Epithelial cell of prostate (primary cell): ENCODE measurements at regions not wholly inside any gene's neighbourhood (a gene's known extent, or its start where the extent isn't known, plus 50 kb on each side); places are given as distances from the start of the nearest gene placed in this dataset.
"Not testable (repeated sequence)": the region's sequence is repeated elsewhere in the genome, so short reads cannot be mapped to it uniquely, and the experiment has no call there.

Experiments
- DNase-seq: peaks from one replicate; pipeline ENCODE4 v3.0.0-alpha.2; 2011; ENCODE audit warnings: low read depth, low spot score
- H3K27ac ChIP-seq: fragments of 450-650 bp; 2 replicates; pipeline ENCODE4 v1.5.1; 2017; ENCODE audit warnings: mild to moderate bottlenecking

DNA sequence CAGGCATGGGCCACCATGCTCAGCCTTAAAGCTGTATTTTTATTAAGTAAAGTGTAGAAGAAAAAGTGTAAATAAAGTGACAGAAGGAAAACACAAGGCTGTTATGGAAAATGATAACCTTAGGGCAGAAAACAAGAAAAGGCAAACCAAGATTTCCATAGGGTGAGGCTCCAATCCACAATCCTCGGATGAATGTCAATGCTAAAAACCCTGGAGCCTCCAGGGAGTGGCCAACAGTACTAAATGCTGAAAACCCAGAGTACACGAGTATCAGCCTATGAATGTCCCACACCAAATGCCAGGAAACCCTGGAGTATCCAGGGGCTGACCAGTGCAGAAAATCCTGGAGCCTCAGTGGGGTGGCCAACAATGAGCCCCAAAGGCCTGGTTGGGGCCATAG lies 292.6 kb downstream of the RPIA start:
- H3K27ac ChIP-seq, DNase-seq: not testable (repeated sequence)

DNA sequence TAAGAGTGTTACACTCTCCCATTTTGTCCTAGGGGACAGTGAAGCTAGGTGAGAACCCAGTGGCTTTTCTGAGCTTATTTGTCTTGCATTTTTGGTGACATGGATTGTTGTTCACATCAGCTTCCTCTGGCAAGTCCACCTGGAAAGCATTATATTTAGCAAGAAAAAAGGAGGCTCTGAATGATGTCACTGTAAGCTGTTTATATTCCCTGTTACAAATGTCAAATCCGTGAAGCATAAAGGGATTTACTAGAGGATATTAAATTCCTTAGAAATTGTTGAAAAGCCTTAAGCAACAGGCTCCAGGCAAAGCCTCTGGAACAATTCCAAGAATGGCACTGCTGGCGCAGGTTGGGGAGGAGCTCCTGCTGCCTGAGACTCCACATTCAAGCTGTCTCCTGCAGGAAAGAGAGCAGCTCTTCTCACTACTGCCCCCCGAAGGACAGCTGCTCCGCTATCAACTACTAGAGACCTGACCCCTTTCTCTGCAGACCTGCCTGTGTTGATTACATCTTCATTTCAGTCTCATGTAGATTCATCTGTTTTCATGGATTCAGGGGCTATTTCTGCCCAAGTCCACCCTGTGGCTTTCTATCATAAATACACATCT lies 295.4 kb downstream of the RPIA start:
- H3K27ac ChIP-seq, DNase-seq: not testable (repeated sequence)

DNA sequence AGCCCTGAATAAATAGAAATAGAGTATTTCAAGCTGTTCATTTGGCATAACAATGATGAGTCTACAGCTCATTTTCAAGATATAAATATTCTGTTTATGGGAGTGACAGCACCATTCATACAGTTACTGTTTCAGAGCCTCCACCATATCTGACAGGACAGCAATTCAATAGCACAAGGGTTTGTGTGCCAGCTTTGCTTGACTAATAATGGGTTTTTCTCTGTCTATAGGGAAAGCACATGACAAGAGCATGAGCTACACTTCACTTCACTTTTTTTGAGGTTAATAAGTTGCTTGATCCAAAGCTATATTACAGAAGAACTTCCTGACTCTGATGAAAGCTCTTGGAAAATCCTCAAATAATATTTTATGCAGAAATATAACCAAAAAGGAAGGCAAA lies 297.1 kb downstream of the RPIA start:
- DNase-seq, H3K27ac ChIP-seq: not testable (repeated sequence)

DNA sequence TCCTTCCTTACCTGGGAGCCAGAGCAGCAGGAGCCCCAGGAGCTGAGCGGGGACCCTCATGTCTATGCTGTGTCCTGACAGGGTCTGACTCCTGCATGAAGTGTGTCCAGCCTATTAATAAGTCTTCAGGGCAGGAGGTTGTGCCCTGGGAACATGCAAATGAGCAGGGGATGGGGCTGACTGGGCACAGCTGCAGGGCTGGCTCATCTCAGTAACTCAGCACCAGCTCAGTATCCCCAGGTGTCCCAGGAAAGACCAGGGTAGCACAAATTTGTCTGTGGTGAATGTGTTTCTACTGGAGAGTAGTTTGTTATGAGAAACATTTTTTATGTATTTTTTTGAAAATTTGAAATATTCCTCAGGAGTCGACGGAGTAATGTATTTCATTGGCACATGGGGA lies 301.3 kb downstream of the RPIA start:
- not testable (repeated sequence) for DNase-seq, H3K27ac ChIP-seq

DNA sequence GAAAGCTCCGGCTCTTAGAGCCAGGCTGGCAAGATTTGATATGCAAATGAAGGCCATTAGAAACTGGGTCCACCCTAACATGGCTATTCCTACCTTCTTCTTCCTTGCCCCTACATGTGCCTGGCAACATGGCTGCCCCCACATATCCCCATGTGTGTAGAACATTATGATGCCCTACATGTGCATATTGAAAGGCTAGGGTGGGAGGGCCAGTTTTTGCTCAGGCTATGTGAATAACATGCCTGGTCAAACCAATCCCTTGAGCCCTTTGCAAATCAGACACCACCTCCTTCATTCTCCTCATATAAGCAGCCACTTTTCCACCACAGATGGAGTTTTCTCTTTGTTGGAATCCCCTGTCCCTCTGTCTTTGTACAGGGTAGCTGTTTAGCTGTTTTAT lies 303.4 kb downstream of the RPIA start:
- H3K27ac ChIP-seq, DNase-seq: not testable (repeated sequence)

DNA sequence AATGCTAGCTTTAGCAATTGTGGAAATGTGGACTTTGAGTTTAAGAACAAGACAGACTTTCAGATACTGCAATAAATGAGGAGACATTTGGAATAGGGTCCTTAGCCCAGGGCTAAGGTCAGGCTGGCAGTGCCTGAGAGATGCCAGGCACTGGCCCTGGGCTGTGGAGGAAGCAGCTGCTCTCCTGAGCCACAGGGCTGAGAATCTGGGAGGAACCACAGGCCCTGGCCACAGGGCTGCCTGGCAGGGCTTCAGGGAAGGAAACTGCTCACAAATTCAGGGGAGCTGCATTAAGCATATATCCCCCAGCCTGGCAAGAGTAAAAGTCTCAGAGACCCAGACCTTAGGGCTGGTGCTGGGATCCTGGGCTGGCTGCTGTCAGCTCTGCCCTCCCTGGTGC lies 305.1 kb downstream of the RPIA start:
- not testable (repeated sequence) for H3K27ac ChIP-seq, DNase-seq

DNA sequence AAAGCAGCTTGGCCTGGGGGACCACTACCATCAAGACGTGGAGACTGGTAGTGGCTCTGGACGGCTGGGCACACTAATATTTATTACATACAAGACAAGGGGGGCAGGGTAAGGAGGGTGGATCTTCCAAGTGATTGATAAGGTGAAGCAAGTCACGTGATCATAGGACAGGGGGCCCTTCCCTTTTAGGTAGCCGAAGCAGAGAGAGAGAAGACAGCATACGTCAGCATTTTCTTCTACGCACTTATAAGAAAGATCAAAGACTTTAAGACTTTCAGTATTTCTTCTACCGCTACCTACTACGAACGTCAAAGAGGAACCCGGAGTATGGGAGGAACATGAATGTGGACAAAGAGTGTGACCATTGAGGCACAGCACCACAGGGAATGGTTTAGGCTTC lies 307.9 kb downstream of the RPIA start:
- DNase-seq: no peak
- H3K27ac ChIP-seq: no peak overlapping the region

DNA sequence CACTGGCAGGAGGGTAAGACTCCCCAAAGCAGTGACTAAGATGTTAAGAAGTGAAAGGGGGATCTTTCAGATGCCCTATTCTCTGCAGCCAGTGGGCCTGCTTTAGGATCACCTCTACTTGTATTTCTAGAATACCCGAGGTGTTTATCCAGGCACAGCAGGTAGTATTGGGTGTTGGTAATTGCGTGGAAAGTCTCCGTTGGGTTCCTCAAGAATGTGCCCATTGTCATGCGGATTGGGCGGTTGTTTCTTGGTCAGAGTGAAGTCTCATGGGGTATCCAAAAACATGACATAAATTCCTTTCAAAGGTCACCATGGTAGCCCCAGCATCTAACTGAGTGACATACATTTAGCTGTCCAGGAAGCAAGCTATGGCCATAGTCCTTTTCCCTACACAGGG lies 308.8 kb downstream of the RPIA start:
- DNase-seq: no peak
- H3K27ac ChIP-seq: no peak overlapping the region

DNA sequence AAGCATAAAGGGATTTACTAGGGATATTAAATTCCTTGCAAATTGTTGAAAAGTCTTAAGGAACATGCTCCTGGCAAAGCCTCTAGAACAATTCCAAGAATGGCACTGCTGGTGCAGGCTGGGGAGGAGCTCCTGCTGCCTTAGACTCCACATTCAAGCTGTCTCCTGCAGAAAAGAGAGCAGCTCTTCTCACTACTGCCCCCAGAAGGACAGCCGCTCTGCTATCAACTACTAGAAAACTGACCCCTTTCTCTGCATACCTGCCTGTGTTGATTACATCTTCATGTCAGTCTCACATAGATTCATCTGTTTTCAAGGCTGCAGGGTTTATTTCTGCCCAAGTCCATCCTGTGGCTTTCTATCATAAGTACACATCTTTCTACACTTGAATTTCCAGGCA lies 312.8 kb downstream of the RPIA start:
- DNase-seq, H3K27ac ChIP-seq: not testable (repeated sequence)

DNA sequence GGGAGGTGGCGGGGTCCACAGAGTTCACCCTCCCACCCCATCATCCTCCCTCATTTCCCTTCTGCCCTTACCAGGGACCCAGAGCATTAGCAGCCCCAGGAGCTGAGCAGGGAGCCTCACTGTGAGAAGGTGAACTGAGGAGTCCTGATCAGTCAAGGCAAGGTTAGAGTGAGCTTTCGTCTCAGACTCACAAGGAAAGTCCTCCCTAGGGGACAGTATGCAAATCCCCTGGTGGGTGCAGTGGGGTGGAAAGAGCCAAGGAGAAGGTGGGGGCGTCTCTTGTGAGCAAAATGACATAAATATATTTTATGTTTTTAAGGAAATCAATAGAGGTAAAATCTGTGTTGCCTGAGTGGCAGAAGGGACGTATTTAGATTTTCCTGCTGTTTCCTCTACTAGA lies 329.1 kb downstream of the RPIA start:
- not testable (repeated sequence) for DNase-seq, H3K27ac ChIP-seq

DNA sequence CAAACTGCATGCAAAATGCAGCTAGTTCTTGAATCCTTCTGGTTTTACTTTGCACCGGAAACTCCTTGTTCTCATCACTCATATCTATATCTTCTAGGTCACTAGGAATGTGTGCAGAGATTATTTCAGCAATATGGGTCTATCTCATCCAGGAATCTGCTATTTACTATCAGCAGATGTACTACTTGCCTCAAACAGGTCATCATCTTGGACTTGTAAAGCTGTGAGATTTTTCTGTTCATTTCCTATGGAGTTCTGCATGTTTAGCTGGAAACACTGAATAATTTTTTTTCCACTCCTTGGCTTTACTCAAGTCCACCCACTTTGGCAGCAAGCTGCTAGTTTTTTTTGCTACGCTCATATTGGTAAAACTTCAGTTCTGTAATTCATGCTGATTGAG lies 334.8 kb downstream of the RPIA start:
- not testable (repeated sequence) for DNase-seq, H3K27ac ChIP-seq

DNA sequence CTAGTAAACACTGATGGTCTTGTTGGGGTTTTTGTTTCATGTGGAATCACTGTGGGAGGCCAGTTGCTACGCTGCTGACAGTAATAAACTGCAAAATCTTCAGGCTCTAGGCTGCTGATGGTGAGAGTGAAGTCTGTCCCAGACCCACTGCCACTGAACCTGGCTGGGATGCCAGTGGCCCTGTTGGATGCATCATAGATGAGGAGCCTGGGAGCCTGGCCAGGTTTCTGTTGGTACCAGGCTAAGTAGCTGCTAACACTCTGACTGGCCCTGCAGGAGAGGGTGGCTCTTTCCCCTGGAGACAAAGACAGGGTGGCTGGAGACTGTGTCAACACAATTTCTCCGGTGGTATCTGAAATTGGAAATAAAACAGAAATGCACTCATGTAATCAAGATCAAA lies 335.6 kb downstream of the RPIA start:
- not testable (repeated sequence) for DNase-seq, H3K27ac ChIP-seq

DNA sequence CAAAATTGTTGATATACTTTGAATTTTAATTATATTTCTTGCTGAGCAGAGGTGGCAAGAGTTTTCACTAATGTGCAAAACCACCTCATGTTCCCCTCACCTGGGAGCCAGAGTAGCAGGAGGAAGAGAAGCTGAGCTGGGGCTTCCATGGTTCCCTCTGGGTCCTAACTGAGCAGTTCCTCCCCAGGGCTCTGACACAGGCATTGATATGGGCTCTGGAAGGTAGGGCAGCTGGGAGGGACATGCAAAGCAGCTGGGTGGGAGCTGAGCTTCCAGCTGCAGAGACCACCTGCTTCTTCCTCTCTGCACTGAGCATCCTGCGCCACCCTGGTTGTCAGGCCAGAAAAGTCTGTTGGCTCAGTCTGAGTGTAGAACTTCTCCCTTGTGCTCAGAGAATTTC lies 336.1 kb downstream of the RPIA start:
- not testable (repeated sequence) for DNase-seq, H3K27ac ChIP-seq

DNA sequence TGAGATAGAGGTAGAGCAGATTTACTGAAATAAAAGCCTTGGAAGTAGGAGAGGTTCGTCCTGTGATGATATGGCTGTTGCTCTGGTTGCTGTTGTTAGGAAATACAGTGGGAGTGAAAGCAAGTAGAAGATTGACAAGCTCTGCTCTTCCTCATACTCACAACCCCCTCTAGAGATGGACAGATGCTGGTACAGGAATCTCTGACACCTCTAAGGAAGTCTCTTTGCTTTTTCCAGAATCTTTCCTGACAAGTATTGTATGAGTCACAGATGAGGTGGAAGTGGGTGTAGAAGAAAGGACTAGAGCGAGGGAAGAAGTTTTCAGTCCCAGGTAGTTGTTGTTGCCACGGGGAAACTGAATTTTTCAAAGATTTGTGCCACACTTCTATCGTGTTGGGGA lies 337.8 kb downstream of the RPIA start:
- not testable (repeated sequence) for H3K27ac ChIP-seq, DNase-seq

DNA sequence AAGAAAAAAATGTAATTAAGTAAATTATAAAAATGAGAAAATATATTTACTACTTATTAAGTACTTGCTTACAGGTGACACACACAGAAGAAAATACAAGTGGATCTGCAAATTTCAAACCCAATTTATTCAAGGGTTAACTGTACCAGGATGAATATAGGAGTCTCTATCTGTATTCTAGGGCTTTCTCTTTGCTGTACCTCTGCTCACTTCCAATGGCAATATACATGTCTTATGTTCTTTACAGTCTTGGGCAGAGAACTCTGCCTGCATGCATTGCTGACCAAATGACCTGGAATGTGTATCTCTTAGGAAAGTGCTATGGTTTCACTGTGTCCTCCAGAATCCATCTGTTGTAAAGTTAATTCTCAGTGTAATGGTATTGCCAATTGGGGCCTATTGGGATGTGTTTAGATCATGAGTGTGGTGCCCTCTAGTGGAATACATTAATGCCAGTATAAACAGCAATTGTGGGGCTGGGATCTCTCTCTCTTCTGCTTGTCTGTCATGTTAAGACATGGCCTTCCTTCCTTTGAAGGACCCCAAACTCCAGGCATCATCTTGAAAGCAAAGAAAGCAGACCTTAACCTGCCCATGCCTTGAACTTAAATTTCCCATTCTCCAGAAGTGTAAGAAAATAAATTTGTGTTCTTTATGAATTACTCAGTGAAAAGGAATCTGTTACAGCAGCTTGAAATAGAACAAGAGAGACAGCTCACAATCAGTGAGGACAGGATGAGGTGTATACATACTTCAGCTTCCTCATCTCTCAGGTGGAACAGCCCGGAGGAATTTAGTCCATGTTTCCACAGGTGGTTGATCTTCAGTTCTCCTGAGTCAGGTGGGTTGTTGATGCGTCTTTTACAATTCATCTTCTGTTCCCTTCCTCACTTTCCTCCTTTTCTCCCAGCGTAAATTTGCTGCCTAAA lies 356.9 kb downstream of the RPIA start:
- DNase-seq, H3K27ac ChIP-seq: not testable (repeated sequence)

DNA sequence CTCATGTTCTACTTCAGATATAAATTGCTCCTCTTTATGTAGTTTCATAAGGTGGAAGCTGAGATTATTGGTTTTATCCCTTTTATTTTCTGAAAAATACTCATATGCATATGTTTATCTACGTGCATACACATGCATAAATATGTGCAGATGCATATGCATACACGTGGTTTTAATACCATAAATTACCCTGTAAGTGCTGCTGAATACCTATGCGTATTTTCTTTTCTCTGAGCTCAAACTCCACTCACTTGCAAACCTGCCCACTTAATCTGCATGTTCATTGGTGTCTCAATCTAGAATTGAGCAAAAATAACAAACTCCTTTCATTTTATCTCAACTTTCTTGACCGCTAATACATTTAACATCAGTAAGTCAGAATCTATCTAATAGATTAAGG lies 367.1 kb downstream of the RPIA start:
- not testable (repeated sequence) for H3K27ac ChIP-seq, DNase-seq

DNA sequence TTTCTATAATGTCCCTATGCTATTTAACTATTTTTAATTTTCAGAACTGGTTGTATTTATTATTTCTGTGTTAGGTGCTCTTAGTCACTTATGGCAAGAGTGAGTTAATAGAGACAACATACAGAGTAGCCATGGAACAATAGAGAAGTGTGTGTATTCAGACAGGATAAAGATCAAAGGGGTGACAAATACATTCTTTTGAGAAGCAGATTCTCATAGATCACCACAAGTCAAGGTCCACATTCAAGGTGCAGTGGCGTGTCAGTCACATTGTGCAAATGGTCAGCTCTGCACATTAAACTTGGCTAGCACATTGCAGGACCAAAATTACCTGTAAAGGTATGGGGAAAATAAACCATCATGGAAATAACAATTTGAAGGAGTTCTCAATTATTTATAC lies 369.7 kb downstream of the RPIA start:
- DNase-seq, H3K27ac ChIP-seq: not testable (repeated sequence)

DNA sequence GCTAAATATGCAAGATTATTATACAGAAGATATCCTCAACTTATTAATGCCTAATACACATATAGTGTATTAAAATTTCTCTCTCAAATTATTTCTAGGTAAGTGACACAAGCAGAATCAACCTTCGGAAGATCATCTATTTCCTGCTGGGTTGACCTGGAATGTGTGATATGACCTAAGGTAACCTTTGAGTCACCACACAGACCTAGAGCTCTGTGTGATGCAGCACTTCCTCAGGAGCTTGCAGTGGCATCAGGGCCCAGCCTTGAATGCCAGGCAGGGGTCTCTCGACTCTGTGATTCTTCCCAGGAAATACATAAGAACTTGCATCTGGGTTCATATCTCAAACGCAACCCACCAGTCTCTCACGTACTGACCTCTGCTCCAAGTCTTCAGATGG lies 385.3 kb downstream of the RPIA start:
- not testable (repeated sequence) for DNase-seq, H3K27ac ChIP-seq

DNA sequence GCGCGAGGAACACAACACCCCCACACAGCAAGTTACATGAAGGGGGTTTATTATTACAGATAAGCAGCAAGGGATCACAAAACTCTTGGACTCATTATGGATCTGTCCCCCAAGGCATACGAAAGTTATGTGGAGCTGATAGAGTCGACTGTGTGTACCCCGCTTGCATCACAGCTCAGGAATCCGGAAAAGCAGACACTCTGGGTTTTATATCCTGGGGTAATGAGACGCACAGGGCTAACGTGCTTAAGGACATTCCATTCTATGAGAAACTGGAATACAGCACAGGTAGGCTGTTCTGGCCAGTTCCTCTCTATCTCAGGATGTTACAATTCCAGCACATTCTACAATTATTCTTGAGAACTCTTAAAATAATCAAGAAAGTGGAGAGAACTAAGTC lies 401.4 kb downstream of the RPIA start:
- DNase-seq, H3K27ac ChIP-seq: not testable (repeated sequence)

DNA sequence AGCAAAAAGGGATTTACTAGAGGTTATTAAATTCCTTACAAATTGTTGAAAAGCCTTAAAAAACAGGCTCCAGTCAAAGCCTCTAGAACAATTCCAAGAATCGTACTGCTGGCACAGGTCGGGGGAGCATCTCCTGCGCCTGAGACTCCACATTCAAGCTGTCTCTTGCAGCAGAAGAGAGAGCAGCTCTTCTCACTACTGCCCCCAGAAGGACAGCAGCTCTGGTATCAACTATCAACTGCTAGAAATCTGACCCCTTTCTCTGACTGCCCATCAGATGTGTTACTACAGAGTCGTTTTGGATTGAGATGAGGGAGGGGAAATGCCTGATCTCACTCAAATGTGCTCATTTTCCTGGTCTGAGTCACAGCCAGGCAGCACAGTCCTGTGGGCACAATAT lies 403.6 kb downstream of the RPIA start:
- H3K27ac ChIP-seq, DNase-seq: not testable (repeated sequence)

DNA sequence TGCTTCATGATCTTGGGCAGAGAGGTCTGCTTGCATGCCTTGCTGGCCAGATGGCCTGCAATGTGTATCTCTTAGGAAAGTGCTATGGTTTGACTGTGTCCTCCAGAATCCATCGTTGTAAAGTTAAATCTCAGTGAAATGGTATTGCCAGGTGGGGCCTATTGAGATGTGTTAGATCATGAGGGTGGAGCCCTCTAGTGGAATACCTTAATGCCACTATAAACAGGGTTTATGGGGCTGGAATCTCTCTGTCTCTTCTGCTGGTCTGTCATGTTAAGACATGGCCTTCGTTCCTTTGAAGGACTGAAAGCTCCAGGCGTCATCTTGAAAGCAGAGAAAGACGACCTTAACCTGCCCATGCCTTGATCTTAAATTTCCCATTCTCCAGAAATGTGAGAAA lies 411.1 kb downstream of the RPIA start:
- DNase-seq, H3K27ac ChIP-seq: not testable (repeated sequence)
